Panc1 (cell line): ENCODE measurements at regions not wholly inside any gene's neighbourhood (a gene's known extent, or its start where the extent isn't known, plus 50 kb on each side); places are given as distances from the start of the nearest gene placed in this dataset.

Experiments used
- CTCF ChIP-seq: fragments of 450-650 bp; IDR thresholded peaks from 2 replicates; pipeline ENCODE4 v1.5.1; 2017; ENCODE audit warnings: mild to moderate bottlenecking
- SIN3A ChIP-seq: IDR thresholded peaks from 2 replicates; pipeline ENCODE4 v1.6.1; 2012; ENCODE audit warnings: low read depth, mild to moderate bottlenecking, low read length, moderate library complexity, borderline replicate concordance; ENCODE audit not compliant: insufficient read depth

GRCh38 chr6:150499882-150500312 is 99.8 kb upstream of the PLEKHG1 start:
- no peak for TF ChIP-seq SIN3A
- no peak for TF ChIP-seq CTCF
